ENCODE measurements at regions not wholly inside any gene's neighbourhood (a gene's known extent, or its start where the extent isn't known, plus 50 kb on each side); places are given as distances from the start of the nearest gene placed in this dataset.
"Not testable (repeated sequence)": the region's sequence is repeated elsewhere in the genome, so short reads cannot be mapped to it uniquely, and the experiment has no call there.

DNA sequence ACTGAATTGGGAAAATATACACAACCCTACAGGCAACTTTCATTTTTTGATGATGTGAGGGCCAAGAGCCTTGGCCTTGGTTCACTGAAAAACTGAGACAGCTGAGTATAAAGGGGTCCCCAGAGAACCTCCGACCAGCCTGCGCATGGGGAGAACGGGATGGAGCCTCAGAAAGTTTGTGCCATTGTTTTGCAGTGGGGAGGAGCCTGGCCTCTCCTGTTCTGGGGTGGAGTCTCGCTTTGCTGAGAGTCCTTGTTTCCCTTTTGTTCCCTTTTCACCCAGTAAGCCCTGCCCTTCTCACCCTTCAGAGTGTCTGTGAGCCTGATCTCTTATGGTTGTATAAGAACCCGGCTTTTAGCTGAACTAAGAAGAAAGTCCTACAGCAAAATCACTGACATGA, 193.2 kb upstream of the AKR1E2 start:
- no peak for DNase-seq

DNA sequence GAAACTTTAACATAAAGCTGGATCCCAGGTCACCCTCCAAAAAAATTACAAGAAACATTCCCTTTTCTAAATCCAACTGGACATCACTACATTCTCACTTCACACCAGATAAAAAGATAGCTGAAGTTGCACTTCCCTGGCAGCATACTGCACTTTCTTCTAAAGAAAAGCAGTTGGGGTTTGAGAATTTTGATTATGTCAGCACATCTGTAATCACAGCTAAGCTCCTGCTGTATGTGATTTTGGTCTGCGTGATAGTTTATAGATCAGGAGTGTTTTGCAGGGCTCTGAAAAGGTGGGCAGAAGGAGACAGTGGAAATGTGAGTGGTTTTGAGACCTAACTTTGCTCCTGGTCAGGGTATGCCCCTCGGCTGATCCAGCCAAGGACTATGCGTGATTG, 199.1 kb upstream of the AKR1E2 start:
- DNase-seq: no peak

DNA sequence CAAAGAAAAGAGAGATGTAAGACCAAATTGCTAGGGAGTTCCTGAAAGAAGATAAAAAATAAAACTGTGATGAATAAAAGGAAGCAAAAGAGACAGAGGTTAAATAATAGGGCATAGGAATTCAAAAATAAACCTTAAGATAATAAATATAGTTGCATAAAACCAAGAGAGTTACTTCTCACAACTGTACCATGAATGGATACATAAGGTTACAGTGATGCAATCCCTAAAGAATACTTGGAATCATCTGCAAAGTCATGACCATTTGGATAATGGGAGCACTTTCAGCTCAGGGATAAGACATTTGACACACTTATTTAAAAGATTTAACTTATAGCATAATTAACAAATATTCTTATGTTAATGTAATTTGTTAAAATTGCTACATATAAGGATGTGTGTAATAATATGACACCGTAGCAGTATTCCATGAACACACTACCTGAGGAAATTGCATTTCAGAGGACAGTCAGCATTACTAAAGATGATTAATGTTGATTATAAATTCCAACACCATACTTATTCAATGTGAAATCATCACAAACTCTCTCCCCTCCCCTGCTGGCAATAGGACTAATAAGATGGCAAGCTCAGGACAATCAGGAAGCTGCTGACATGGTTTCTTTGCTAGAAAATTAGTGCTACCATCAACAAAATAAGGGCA, 202.1 kb upstream of the AKR1E2 start:
- no peak for DNase-seq

DNA sequence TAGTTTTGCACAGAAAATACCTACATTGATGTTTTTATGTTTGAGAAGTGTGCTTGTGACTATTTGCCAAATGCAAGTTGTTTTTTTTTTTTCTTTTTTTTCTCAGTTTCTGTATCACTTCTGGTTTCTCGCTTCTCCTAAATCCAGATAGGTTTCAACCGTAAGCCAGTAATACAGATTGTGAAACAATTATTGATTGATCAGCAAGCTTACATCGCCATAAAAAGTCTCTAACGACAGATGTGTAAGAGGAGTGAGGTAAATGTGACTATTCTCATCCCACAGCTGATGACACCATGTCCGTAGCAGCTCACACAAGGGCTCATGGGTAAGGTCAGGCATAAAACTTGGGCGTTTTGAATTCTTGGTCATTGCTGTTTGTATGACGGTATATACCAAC, 202.8 kb upstream of the AKR1E2 start:
- no peak for DNase-seq

- no peak for DNase-seq
Measured at GRCh38 chr10:4622384-4622783, 203.6 kb upstream of the AKR1E2 start.

GRCh38 chr10:4617589-4617988, 208.4 kb upstream of the AKR1E2 start:
- DNase-seq: no peak

DNA sequence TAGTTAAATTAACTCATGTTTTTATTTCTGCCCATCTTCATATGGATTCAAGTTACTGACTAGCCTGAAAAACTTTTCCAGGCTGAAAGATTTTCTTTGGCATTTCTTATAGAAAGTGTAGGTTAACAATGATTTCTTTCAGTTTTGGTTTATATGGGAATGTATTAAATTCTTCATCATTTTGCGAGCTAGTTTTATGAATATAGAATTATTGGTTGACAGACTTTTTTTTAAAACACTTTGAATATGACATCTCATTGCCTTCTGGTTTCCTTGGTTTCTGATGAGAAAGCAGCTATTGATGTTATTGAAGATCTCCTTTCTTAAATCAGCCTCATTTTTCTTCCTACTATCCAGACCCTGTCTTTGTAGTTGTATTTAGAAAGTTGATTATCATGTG, 211.0 kb upstream of the AKR1E2 start:
- no peak for DNase-seq

DNA sequence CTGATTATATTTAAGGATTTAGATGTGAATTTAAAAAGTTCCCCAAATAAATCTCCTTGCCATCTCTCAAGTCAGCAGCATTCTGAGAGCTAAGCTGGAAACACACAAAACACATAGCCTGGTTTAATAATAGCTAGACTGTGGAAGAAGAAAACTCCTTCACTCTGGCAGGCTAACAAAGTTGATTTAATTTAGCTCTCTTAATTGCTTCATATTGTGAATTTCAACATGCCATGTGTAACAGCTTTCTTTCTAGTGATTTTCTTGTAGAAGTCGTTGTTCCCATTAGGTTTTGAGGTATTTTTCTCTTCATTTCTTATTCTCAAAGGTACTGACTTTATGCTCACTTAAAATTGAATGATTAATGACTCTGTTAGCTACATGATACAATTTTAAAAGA, 216.8 kb upstream of the AKR1E2 start:
- DNase-seq: no peak

DNA sequence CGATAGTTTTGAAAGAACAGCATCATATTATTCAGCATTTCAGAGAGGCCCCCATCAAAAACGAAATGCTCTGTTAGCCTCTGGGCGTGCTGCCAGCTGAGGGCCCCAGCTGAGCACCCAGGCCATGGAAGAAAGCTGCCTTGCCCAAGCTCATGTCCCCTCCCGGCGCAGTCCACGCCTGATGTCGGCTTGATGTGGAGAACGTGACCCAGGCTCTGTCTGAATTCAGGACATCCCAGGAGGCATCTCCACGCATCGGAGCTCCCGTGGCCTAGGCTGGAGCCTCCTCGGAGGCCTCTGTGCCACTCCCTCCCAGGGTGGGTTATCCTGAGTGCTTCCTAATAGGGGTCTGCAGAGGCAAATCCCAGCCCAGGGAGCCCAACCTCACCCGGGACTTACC, 218.3 kb upstream of the AKR1E2 start:
- no peak for DNase-seq

- DNase-seq: no peak
Measured at GRCh38 chr10:4606856-4607636, 219.0 kb upstream of the AKR1E2 start.

DNA sequence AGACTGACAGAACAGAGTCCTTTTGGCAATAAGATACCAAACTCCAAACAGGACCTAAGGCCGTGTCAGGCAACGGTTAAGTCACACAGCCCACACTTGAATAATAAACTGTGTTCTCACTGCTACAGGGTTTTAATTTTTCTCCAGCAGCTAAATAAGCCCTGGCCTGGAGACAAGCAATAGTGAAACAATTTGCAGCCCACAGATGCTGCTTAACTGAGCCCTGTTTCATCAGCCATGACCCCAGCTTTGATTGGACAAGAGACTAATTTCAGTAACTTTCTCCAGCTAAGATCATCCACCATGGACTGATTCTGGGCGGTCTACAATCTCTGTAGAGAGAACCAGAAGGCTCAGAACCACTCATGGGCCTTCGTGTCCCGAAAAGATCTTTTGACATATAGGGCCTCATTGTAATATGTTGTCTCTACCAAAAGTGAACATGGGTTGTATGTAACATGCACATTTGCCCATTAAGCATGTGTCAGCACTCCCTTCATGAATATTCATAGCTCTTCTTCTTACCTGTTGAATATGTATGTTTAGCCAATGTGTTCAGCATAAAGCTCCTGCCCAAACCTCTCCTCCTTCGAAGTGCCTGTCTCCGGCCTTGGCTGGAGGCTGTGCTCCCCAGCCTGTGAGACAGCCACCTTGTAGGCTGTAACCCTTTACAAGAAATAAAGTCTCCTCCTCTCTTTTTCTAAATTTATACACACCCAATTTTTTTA, 223.1 kb upstream of the AKR1E2 start:
- no peak for DNase-seq

GRCh38 chr10:4599471-4599870, 226.5 kb upstream of the AKR1E2 start:
- DNase-seq: no peak

DNA sequence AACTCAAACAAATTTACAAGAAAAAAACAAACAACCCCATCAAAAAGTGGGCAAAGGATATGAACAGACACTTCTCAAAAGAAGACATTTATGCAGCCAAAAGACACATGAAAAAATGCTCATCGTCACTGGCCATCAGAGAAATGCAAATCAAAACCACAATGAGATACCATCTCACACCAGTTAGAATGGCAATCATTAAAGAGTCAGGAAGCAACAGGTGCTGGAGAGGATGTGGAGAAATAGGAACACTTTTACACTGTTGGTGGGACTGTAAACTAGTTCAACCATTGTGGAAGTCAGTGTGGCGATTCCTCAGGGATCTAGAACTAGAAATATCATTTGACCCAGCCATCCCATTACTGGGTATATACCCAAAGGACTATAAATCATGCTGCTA, 228.1 kb upstream of the AKR1E2 start:
- not testable (repeated sequence) for DNase-seq

- DNase-seq: no peak
Measured at GRCh38 chr10:4596951-4597350, 229.1 kb upstream of the AKR1E2 start.

GRCh38 chr10:4595719-4596319, 230.2 kb upstream of the AKR1E2 start:
- no peak for DNase-seq

DNA sequence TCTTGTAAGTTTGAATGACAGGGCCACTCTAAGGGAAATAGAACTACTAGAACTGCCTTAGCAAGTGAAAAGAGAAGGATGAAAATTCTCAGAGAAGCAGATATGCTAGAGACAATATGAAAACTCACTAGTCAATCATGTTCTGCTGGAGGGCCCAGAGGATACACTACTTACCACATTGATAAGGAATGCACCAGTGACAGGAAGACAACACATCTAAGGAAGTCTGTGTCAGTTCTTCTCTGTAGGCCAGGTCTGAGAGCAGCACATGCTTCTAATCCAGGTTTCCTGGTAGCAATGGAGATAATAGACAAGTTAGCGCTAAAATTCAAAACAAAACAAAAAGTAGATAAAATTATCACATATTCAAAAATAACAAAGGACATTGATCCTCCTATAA, 235.2 kb upstream of the AKR1E2 start:
- no peak for DNase-seq

- DNase-seq: no peak
Measured at GRCh38 chr10:4588824-4589223, 237.2 kb upstream of the AKR1E2 start.

DNA sequence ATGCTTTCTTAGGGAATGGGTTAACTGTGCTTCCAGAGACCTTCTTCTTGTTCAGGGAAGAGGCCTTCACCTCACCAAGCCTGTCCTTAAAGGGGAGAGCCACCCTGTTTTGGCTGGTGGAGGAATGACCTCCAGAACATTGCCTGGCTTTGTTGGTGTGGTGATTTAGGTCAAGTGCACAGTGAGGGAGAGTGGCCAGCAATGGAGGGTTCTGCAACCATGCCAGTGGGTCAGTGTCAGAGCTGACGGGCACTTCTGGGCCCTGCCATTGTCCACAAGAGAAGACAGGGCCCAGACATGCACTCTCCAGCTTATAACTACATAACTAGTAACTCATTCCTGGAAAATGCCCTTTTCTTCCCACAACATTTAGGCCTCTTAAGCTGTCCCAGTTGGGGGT, 238.5 kb upstream of the AKR1E2 start:
- DNase-seq: no peak

GRCh38 chr10:4586776-4587175, 239.2 kb upstream of the AKR1E2 start:
- peak; percentile 34 for DNase-seq

DNA sequence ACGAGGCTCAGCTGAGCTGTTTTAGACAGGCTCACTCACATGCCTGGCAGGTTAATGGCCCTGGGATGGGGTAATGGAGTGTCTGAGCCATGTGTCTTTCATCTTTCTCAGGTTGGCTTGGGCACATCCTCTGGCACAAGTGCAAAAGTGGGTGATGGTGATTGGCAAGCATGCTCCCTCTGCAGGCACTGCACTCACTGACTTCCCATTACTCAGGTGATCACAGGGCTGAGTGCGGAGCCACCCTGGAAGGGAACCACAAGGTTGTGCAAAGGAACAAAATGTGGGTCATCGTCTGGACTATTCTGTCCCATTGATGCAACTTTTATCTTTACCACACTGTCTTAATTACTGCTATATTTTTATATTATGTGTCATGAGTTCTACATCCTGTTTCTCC, 244.1 kb upstream of the AKR1E2 start:
- DNase-seq: no peak

- no peak for DNase-seq
Measured at GRCh38 chr10:4579844-4580243, 246.2 kb upstream of the AKR1E2 start.

DNA sequence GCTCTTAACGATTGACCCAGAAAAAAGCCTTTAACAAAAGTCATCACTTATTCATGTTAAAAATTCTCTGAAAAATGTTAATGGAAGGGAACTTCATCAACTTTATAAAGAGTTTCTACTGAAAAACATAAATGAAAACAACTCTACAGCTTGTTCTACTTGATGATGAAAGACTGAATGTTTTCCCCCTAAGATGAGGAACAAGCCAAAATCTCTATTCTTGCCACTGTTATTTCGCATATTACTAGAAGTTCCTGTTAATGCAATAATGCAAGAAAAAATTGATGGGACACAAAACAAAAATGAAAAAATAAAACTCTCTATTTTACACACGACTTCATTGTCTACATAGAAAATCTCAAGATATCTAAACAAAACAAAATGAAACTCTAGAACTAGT, 249.8 kb upstream of the AKR1E2 start:
- no peak for DNase-seq

DNA sequence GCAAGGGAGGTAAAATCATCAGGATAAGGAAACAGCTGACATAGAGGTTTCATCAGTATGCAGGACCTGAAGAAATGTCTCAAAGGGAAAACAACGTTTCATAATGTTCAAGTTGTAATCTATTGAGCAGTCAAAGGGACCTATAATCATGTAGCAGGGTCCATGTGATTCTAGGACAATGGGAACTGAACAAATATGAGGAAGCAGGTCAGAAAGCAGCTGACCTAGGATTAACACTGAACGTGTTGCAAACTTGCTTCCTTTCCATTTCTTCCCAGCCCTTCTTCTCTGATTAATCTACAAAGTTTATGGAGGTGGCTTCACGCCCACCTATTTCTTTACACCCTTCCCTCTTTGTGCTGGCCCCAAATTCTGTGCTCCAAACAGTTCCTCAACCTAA, 256.9 kb upstream of the AKR1E2 start:
- DNase-seq: no peak

- DNase-seq: no peak
Measured at GRCh38 chr10:4568731-4569130, 257.3 kb upstream of the AKR1E2 start.

All from left hindlimb (tissue), 1 donor.